Activated T-helper 1 cell treated with anti-CD3 and anti-CD28 coated beads, Interleukin-12 subunit alpha, Interleukin-12 subunit beta, Interleukin-2, Interleukin-4 antibody, amounts not matched to agents 30 ng/mL and 10 ng/mL and 1 ng/mL, durations not matched to agents 14 hours and 24 hours and 36 hours (primary cell): ENCODE measurements at regions not wholly inside any gene's neighbourhood (a gene's known extent, or its start where the extent isn't known, plus 50 kb on each side); places are given as distances from the start of the nearest gene placed in this dataset.

Source experiments
- DNase-seq: peaks from one replicate; pipeline ENCODE4 v3.0.0; 2021; ENCODE audit warnings: low spot score
- H3K27ac Mint-ChIP-seq: one replicate; pipeline ENCODE4 v1.8.0; 2021; ENCODE audit warnings: mild to moderate bottlenecking, mixed read lengths
- H3K27me3 Mint-ChIP-seq: one replicate; pipeline ENCODE4 v1.8.0; 2022; ENCODE audit warnings: mild to moderate bottlenecking, moderate library complexity, mixed read lengths; ENCODE audit not compliant: insufficient read depth
- H3K36me3 Mint-ChIP-seq: one replicate; pipeline ENCODE4 v1.8.0; 2021; ENCODE audit warnings: low read depth, mixed read lengths
- H3K4me1 Mint-ChIP-seq: one replicate; pipeline ENCODE4 v1.8.0; 2021; ENCODE audit warnings: low read depth, mixed read lengths
- H3K4me3 Mint-ChIP-seq: one replicate; pipeline ENCODE4 v1.8.0; 2021; ENCODE audit warnings: mild to moderate bottlenecking, moderate library complexity, mixed read lengths
- H3K9me3 Mint-ChIP-seq: one replicate; pipeline ENCODE4 v1.8.0; 2021; ENCODE audit warnings: mixed read lengths
- intact Hi-C: fragments of 100-400 bp; cut with micrococcal nuclease; formaldehyde crosslinking; loops from one replicate; pipeline ENCODE4 v1.15.1; 2024

- Mint-ChIP-seq H3K4me3 (no peak overlapping the region), H3K4me1 (no peaks in the 10 kb centered on the region), H3K27me3 (peaks cover 1% of the 10 kb centered on the region), H3K9me3 (no peaks in the 10 kb centered on the region), H3K36me3 (no peaks in the 10 kb centered on the region), H3K27ac (no peak overlapping the region)
- DNase-seq, result no peak
- intact Hi-C loops, result no loop called here
These were observed 299.8 kb upstream of the ZFHX3 start for GRCh38 chr16:73347500-73348375.

- H3K27ac Mint-ChIP-seq, result no peak overlapping the region
- H3K4me3 Mint-ChIP-seq, result no peak overlapping the region
- no peaks in the 10 kb centered on the region for H3K27me3 Mint-ChIP-seq
- DNase-seq, result no peak
- intact Hi-C loops, result no loop called here
- no peaks in the 10 kb centered on the region for H3K36me3 Mint-ChIP-seq
- H3K9me3 Mint-ChIP-seq, result no peaks in the 10 kb centered on the region
- no peaks in the 10 kb centered on the region for H3K4me1 Mint-ChIP-seq
These were observed 291.9 kb upstream of the ZFHX3 start for GRCh38 chr16:73339821-73340220.

- H3K27me3 Mint-ChIP-seq, result no peaks in the 10 kb centered on the region
- intact Hi-C loops, result no loop called here
- no peak overlapping the region for H3K4me3 Mint-ChIP-seq
- no peak for DNase-seq
- no peaks in the 10 kb centered on the region for H3K4me1 Mint-ChIP-seq
- H3K36me3 Mint-ChIP-seq, result no peaks in the 10 kb centered on the region
- no peak overlapping the region for H3K27ac Mint-ChIP-seq
- H3K9me3 Mint-ChIP-seq, result no peaks in the 10 kb centered on the region
These were observed 289.7 kb upstream of the ZFHX3 start for GRCh38 chr16:73337373-73338296.

DNA sequence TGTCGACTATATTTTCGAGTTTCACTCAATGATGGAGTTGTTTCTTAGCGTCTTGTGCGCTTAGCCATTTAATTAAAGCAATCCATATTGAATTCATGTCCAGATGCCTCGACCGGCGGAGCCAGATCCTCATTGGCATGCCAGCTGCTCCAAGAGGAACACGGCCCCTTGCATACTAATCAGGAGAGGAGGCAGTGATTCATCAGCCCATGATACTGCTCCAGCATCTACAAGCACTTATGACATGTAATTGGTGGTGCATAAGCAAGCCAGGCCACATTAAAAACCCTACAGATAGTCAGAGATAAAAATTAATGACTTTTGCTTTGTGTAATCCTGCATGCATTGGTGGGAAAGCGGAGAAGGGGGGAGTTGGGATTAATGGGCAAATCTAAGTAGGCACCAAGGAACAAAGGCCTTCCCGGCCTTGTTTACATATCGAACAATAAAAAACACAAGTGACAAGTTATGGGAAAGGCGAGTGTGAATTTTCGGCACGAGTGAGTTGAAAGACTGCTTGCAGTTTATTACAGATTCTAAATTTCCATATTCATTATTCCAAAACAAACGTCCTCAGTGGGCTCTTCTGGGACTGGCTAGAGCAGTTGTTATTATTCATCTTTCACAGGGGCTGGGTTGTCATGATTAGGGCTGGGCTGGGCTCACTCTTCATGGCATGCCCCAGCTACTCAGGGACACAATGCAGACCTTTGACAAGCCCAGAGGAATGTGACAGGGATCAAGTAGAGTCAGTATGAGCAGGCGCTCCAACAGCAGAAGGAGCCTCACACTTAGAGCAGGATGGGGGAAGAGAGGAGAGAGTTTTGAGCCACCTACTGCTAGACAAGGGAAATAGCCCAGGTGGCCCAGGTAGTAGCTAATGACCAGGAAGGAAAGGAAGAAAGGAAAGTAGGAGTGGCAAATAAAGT lies 281.7 kb upstream of the ZFHX3 start:
- Mint-ChIP-seq H3K27me3 (no peaks in the 10 kb centered on the region), H3K27ac (no peak overlapping the region), H3K4me3 (no peak overlapping the region), H3K9me3 (no peaks in the 10 kb centered on the region), H3K36me3 (no peaks in the 10 kb centered on the region), H3K4me1 (no peaks in the 10 kb centered on the region)
- DNase-seq, result no peak
- intact Hi-C loops, result no loop called here

DNA sequence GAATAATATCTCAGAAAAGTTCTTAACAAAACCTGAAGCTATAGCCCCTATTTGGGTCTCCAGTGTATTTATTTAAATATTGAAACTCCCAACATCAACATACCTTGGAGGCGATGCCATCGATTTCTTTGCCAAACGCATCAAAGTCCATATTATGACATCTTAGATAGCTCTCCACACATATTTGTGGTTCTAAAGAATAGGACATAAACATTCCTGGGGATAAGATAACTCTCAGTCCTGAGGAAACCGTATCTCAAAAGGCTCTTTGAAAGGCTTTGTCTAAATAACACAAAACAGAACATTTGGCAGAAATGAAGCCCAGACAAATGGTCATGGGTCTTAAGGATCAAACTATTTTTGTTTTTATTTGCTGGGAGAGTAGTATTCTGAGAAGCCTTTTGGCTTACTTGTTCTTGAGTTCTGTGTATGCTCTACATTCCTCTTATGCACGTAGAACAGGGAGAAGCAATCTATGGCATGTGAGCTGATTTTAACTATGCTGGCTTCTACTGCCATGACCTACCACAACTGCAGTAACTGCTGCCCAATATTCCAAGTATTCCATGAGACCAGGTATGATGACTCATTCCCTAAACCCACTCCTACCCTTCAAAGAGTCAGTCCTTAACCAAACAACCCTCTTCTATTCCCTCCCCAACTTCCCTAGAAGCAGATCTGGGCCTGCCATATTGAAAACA lies 279.0 kb upstream of the ZFHX3 start:
- Mint-ChIP-seq H3K9me3 (no peaks in the 10 kb centered on the region), H3K36me3 (no peaks in the 10 kb centered on the region)

DNA sequence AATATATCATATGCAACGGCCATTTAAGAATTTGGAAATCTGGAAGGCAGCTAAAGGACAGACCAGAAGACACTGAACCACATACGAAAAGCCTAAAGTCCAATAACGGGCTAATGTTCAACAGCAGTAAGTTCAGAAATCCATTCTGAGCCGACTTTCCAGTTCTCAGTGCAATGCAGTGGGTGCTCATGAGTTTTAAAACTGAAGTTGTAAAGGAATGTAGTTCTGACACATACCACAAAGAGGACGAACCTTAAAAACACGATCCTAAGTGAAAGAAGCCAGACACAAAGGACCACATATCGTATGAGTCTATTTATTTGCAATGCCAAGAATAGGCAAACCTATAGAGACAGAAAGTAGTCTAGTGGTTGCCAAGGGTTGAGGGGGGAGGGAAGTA lies 278.3 kb upstream of the ZFHX3 start:
- intact Hi-C loops, result no loop called here
- Mint-ChIP-seq H3K36me3 (no peaks in the 10 kb centered on the region), H3K4me1 (no peaks in the 10 kb centered on the region), H3K9me3 (no peaks in the 10 kb centered on the region), H3K4me3 (no peak overlapping the region), H3K27ac (no peak overlapping the region), H3K27me3 (no peaks in the 10 kb centered on the region)
- DNase-seq, result no peak

More for the DNA sequence above, 279.0 kb upstream of the ZFHX3 start:
- no peak for DNase-seq
- Mint-ChIP-seq H3K27me3 (no peaks in the 10 kb centered on the region), H3K27ac (no peak overlapping the region), H3K4me3 (no peak overlapping the region), H3K4me1 (no peaks in the 10 kb centered on the region)
- intact Hi-C loops, result no loop called here

DNA sequence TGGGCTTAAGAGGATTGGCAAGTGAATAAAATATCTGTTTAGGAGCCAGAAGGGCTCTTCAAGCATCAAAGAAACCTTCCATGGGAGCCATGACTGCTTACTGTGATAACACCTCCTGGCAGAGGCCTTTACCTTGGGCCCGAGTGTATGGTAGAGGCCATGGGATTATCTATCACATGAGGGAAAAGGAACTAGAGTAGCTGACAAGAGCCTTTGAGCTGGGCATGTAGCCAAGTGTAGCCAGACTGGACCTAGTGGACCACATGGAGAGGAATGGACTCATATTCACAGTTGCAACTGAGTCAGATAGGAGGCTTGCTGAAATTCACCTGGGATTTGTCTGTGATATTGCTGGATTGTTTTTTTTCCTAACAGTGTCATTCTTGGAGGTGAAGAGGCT lies 276.0 kb upstream of the ZFHX3 start:
- Mint-ChIP-seq H3K4me3 (no peak overlapping the region), H3K27ac (no peak overlapping the region), H3K27me3 (no peaks in the 10 kb centered on the region), H3K9me3 (peaks cover 3% of the 10 kb centered on the region), H3K36me3 (no peaks in the 10 kb centered on the region), H3K4me1 (no peaks in the 10 kb centered on the region)
- no peak for DNase-seq
- intact Hi-C loops, result no loop called here

DNA sequence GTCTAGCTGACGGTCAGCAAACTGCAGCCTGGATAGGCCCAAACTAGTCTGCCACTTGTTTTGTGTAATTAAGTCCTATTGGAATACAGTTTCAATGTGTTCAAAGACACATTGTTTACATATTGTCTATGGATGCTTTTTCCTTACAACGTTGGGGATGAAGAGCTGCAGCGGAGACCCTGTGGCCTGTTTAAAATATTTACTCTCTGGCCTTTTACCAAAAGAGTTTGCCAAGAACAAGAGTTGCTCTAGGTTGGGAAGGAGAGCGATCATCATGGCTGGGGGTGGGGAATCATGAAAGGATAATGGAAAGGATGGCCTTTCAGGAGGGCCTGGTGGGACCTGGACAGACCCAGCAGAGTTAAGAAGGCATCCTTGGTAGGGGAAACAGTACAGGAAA lies 274.9 kb upstream of the ZFHX3 start:
- no peak for DNase-seq
- Mint-ChIP-seq H3K9me3 (peaks cover 3% of the 10 kb centered on the region), H3K4me1 (no peaks in the 10 kb centered on the region), H3K27me3 (no peaks in the 10 kb centered on the region), H3K36me3 (no peaks in the 10 kb centered on the region), H3K4me3 (no peak overlapping the region), H3K27ac (no peak overlapping the region)
- intact Hi-C loops, result no loop called here

- H3K9me3 Mint-ChIP-seq, result peaks cover 3% of the 10 kb centered on the region
- no peaks in the 10 kb centered on the region for H3K27me3 Mint-ChIP-seq
- no peaks in the 10 kb centered on the region for H3K36me3 Mint-ChIP-seq
- H3K27ac Mint-ChIP-seq, result no peak overlapping the region
- no peak overlapping the region for H3K4me3 Mint-ChIP-seq
- intact Hi-C loops, result no loop called here
- DNase-seq, result no peak
- H3K4me1 Mint-ChIP-seq, result no peaks in the 10 kb centered on the region
These were observed 273.9 kb upstream of the ZFHX3 start for GRCh38 chr16:73321853-73322252.

DNA sequence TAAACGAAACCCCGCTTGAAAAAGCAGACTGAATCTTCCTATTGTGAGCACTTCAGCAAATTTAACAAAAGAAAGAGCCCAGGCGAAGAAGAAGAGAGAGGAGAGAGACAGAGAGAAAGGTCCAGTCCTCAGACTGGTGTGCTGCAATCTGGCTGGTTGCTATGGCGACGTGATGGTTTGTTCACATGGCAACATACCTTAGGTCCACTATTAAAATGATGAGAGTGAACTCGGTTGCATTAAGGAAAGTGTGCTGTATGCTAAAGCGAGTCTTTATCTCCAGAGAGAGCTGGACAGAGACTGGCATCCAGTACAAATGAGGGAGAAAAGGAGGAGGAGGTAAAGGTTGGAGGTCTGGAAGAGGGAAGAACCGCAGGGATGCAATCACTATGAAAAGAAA lies 271.8 kb upstream of the ZFHX3 start:
- Mint-ChIP-seq H3K36me3 (no peaks in the 10 kb centered on the region), H3K27ac (no peak overlapping the region), H3K9me3 (peaks cover 3% of the 10 kb centered on the region), H3K27me3 (no peaks in the 10 kb centered on the region), H3K4me1 (no peaks in the 10 kb centered on the region), H3K4me3 (no peak overlapping the region)
- intact Hi-C loops, result no loop called here
- no peak for DNase-seq

DNA sequence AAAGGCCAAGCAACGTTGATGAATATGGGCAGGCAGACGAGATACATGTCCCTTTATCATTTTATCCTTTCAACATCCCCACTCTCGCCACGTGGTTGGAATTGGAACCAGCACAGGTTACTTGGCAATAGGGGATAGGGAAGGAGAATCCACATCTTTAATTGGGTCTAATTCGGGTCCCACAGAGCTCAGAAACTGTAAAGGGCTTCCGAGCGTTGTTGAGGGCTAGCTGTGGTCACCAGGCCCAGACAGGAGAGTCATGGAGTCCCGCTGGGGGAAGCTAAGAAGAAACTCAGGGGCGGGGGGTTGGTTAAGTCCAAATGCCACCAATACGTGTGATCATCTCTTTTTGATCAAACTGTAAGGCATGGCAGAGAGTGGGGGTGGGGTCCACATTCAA lies 271.3 kb upstream of the ZFHX3 start:
- no peaks in the 10 kb centered on the region for H3K27me3 Mint-ChIP-seq

DNA sequence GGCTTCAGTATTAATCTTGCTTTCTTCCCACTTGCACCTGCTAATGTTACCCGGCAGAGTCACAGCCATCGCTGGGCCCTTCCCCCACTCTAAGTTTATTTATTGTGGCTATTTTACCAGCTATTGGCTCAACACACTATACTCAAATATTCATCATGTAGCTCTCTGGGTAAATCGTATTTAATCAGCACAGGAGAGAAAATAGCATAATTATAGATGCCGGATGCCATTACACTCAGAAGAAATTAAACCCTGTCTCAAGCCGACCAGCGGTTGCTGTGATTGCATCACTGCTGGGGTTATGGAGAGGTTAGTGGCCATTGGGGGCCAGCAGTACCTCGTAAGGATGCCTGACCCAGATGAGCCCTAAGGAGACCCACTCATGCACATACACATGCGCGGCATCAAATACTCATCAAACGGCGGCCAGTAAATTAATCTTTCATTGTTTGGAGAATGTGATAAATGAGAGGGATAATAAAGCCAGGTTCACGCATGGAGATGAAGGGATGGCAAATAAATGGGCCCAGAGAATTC lies 269.5 kb upstream of the ZFHX3 start:
- H3K36me3 Mint-ChIP-seq, result no peaks in the 10 kb centered on the region
- H3K9me3 Mint-ChIP-seq, result peaks cover 3% of the 10 kb centered on the region
- no peak overlapping the region for H3K27ac Mint-ChIP-seq
- no peaks in the 10 kb centered on the region for H3K4me1 Mint-ChIP-seq
- no peak overlapping the region for H3K4me3 Mint-ChIP-seq
- DNase-seq, result no peak
- no peaks in the 10 kb centered on the region for H3K27me3 Mint-ChIP-seq
- intact Hi-C loops, result no loop called here

More for the DNA sequence above, 271.3 kb upstream of the ZFHX3 start:
- H3K4me1 Mint-ChIP-seq, result no peaks in the 10 kb centered on the region
- H3K36me3 Mint-ChIP-seq, result no peaks in the 10 kb centered on the region
- no peak overlapping the region for H3K4me3 Mint-ChIP-seq
- intact Hi-C loops, result no loop called here
- H3K27ac Mint-ChIP-seq, result no peak overlapping the region
- DNase-seq, result no peak
- H3K9me3 Mint-ChIP-seq, result peaks cover 3% of the 10 kb centered on the region
